NCI-H128 (cell line): ENCODE measurements at regions not wholly inside any gene's neighbourhood (a gene's known extent, or its start where the extent isn't known, plus 50 kb on each side); places are given as distances from the start of the nearest gene placed in this dataset.
A peak's percentile ranks its signal among the peaks of the same experiment; 100 is the strongest.
"Not testable (repeated sequence)": the region's sequence is repeated elsewhere in the genome, so short reads cannot be mapped to it uniquely, and the experiment has no call there.

Experiments
- DNase-seq: peaks from one replicate; lab custom pipeline; 2025; ENCODE audit not compliant: unreplicated experiment; lab: John Stamatoyannopoulos, UW

DNA sequence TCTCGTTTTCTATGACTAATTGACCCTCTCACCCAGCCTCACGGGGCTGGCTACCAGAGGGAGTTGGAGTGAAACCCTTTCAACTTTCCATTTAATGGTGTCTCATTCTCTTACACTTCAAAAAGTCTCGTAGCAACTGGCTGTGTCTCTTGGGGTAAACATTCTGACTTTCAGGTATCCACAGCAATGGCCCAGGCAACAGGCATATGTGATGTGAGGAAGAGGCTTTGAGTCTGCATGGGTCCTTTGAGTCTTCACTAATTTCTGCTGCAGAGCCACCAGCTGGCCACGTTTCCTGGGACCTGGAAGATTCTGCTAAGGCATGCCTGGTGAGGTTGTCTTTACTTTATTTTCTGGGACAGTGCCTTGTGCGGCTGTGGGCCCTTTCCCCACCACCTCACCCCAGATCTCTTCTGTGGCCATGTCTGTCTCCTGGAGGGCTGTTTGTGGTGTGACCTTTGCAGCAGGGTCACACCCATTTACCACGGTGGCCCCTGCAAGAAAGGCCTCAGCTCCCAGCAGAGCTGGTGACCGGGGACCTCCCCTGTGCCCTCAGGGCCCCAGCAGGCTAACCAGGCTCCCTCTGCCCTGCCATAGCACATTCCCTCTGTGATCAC, 112.5 kb upstream of the FRG1 start:
- no peak for DNase-seq

DNA sequence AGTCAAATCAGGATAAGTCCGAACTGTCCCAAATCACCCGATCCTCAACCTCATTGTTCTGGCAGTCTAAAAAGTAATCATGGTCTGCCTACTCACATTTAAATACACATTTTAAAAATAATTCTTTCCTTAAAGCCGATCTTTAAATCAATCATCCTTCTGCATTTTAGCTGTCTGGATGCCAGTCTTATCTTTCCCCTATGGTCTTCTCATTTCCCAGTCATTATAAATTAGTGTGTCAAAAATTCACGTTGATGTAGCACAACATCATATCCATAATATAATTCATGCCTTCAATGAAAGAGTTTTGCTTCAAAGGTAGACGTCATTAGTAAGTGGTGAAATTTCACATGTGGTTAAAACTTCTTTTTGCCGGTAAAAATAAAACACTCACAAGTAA, 108.1 kb upstream of the FRG1 start:
- DNase-seq = no peak

DNA sequence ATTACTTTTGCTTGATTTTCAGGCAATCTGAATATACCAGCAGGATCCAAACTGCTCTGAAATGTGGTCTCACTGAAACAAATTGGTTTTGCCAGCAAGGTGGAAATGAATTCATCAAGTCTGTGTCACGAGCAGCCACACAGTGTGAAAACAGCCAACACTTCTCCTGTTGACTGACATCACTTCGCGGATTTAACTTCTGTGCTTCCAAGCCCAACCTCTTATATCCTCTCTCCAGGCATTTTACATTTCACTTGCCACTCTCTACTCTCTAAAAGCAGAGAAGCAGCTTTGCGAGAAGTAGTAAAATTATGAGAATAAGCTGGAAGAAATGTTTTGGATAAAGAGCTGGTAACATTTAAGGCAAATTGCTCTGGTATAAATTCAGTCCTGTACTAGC, 106.1 kb upstream of the FRG1 start:
- DNase-seq = no peak

GRCh38 chr4:189835505-189835904, 105.2 kb upstream of the FRG1 start:
- no peak for DNase-seq

GRCh38 chr4:189837471-189837870, 103.2 kb upstream of the FRG1 start:
- DNase-seq = no peak

GRCh38 chr4:189838821-189839497, 101.7 kb upstream of the FRG1 start:
- no peak for DNase-seq

DNA sequence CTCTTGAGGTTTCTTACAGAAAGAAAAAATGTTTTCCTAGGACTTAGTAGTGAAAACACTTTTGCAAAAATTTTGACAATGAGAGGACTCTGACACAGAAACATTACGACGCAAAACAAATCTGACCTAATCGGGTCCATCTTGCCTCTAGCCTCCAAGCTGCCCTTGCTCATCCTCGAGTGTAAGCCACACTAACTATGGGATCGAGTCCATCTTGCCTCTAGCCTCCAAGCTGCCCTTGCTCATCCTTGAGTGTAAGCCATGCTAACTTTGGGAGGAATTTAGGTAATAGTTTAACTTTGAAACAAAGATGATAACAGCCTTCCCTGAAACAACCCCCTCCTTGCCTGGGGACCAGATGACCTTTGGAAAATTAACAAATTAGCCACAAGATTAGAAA, 100.3 kb upstream of the FRG1 start:
- DNase-seq = no peak

- DNase-seq = no peak
Measured at GRCh38 chr4:189843413-189844009, 97.2 kb upstream of the FRG1 start.

- no peak for DNase-seq
Measured at GRCh38 chr4:189845145-189845846, 95.4 kb upstream of the FRG1 start.

DNA sequence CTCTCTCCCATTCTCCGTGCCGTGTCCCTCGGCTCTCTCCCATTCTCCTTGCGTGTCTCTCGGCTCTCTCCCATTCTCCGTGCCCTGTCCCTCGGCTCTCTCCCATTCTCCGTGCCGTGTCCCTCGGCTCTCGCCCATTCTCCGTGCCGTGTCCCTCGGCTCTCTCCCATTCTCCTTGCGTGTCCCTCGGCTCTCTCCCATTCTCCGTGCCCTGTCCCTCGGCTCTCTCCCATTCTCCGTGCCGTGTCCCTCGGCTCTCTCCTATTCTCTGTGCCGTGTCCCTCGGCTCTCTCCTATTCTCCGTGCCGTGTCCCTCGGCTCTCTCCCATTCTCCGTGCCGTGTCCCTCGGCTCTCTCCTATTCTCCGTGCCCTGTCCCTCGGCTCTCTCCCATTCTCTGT, 94.6 kb upstream of the FRG1 start:
- DNase-seq = not testable (repeated sequence)

GRCh38 chr4:189846608-189847007, 94.1 kb upstream of the FRG1 start:
- not testable (repeated sequence) for DNase-seq

DNA sequence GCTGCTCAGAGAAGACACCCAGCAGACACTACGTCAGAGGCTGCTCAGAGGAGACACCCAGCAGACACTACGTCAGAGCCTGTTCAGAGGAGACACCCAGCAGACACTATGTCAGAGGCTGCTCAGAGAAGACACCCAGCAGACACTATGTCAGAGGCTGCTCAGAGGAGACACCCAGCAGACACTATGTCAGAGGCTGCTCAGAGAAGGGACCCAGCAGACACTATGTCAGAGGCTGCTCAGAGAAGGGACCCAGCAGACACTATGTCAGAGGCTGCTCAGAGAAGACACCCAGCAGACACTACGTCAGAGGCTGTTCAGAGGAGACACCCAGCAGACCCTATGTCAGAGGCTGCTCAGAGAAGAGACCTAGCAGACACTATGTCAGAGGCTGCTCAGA, 92.0 kb upstream of the FRG1 start:
- not testable (repeated sequence) for DNase-seq

DNA sequence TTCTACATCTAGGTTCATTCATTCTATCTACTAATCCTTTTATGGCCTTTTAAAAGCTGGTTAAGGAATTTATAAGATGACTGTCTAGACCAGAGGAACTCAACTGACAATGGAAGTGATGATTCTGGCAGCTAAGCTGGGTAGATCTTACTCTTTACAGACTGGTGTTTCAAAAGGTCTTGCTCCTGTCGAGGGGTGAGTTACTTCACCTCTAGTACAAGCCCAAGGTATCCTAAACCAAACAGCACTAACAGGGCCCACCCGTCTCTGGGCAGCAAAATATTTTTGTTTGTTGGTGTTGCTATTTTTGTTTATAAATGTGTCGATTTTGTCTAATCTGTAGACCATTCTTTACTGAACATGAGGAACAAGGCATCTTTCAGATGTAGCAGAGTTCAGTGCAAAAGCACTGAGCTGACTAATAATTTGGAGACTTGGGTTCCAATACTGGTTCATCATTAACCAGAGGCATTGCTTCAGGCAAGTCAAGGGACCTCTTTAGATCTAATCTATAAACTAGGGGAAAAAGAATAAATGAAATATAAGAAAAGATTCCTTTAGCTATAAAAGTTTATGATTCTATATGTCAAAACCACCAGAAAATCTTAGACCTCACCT, 90.3 kb upstream of the FRG1 start:
- DNase-seq = no peak

DNA sequence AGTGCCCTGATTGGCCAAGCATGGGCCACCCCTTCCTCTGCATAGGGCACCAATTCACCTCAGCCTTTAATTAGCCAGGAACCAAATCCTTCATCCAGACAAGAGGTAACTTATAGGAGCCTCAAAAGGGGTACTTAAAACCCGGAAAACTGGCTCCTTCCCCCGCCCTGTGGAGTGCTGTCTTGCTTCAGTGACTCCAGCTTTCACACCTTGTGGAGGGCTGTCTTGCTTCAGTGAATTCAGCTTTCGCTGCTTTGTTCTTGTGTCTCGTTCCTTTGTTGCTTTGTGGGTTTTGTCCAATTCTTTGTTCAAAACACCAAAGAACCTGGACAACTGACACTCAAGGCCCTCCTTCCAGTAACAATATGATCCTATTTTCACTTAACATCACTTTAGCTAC, 82.2 kb upstream of the FRG1 start:
- DNase-seq = peak; percentile 14

GRCh38 chr4:189861101-189861500, 79.6 kb upstream of the FRG1 start:
- DNase-seq = no peak

DNA sequence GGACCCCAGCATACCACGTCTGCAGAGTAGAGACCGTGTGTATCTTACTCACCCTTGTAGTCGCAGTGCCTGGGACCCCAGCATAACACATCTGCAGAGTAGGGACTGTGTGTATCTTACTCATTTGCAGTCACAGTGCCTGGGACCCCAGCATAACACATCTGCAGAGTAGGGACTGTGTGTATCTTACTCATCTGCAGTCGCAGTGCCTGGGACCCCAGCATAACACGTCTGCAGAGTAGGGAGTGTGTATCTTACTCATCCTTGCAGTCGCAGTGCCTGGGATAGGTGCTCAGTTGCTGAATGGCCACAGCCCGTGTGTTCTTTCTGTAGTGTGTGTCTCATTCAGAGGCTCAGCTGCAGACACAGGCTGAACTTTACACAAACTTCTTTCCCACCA, 71.4 kb upstream of the FRG1 start:
- DNase-seq = no peak

GRCh38 chr4:189870511-189871234, 70.0 kb upstream of the FRG1 start:
- no peak for DNase-seq

- no peak for DNase-seq
Measured at GRCh38 chr4:189874591-189874990, 66.1 kb upstream of the FRG1 start.

DNA sequence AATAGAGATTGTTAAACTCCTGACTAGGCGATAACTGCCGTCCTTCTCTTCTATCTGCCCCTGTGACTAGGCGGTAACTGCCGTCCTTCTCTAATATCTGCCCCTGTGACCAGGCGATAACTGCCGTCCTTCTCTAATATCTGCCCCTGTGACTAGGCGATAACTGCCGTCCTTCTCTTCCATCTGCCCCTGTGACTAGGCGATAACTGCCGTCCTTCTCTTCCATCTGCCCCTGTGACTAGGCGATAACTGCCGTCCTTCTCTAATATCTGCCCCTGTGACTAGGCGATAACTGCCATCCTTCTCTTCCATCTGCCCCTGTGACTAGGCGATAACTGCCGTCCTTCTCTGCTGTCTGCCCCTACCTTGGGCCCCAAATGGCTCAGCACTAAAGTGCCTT, 59.5 kb upstream of the FRG1 start:
- not testable (repeated sequence) for DNase-seq

- DNase-seq = not testable (repeated sequence)
Measured at GRCh38 chr4:189888407-189888806, 52.3 kb upstream of the FRG1 start.
